ENCODE measurements at regions not wholly inside any gene's neighbourhood (a gene's known extent, or its start where the extent isn't known, plus 50 kb on each side); places are given as distances from the start of the nearest gene placed in this dataset.

GRCh38 chr9:71353720-71354119 lies 232.3 kb upstream of the TRPM3 start:
- Histone ChIP-seq H3K79me2 (ENCODE audit: insufficient read depth, low read length) (no peaks in the 10 kb centered on the region), H3K9me2 (ENCODE audit: low read depth, low read length) (no peaks in the 10 kb centered on the region)

GRCh38 chr9:71352837-71353236 lies 231.4 kb upstream of the TRPM3 start:
- Histone ChIP-seq H2AFZ (ENCODE audit: low read length) (no peak overlapping the region), H4K20me1 (ENCODE audit: insufficient read depth, low read length) (no peaks in the 10 kb centered on the region), H3F3A (ENCODE audit: insufficient read depth, low read length) (no peaks in the 10 kb centered on the region), H3K9me3 (ENCODE audit: low read length) (no peaks in the 10 kb centered on the region), H3K79me2 (ENCODE audit: insufficient read depth, low read length) (no peaks in the 10 kb centered on the region), H3K9me2 (ENCODE audit: low read depth, low read length) (no peaks in the 10 kb centered on the region), H3K4me1 (ENCODE audit: insufficient read depth, low read length, severe bottlenecking) (no peaks in the 10 kb centered on the region), H3K36me3 (ENCODE audit: insufficient read depth, low read length) (no peaks in the 10 kb centered on the region), H3K4me2 (ENCODE audit: low read length) (no peak overlapping the region), H3K9ac (ENCODE audit: low read length) (no peak overlapping the region), H3K4me3 (ENCODE audit: low read depth, low read length, poor library complexity, severe bottlenecking) (no peak overlapping the region), H3K27me3 (ENCODE audit: insufficient read depth, low read length) (no peaks in the 10 kb centered on the region), H3K27ac (ENCODE audit: low read depth, low read length, poor library complexity, severe bottlenecking) (no peak overlapping the region)
- TF ChIP-seq CTCF (IDR thresholded peaks at IDR 0.05; ENCODE audit: low read length) (no peak), EZH2 (IDR thresholded peaks at IDR 0.05; ENCODE audit: borderline replicate concordance, low read length) (no peak)

More at GRCh38 chr9:71353720-71354119, 232.3 kb upstream of the TRPM3 start:
- H3K4me2 ChIP-seq (ENCODE audit: low read length) = no peak overlapping the region
- no peak overlapping the region for H2AFZ ChIP-seq (ENCODE audit: low read length)
- TF ChIP-seq CTCF (IDR thresholded peaks at IDR 0.05; ENCODE audit: low read length) (no peak), EZH2 (IDR thresholded peaks at IDR 0.05; ENCODE audit: borderline replicate concordance, low read length) (no peak)
- no peaks in the 10 kb centered on the region for H3K27me3 ChIP-seq (ENCODE audit: insufficient read depth, low read length)
- no peaks in the 10 kb centered on the region for H3K9me3 ChIP-seq (ENCODE audit: low read length)
- no peaks in the 10 kb centered on the region for H3K4me1 ChIP-seq (ENCODE audit: insufficient read depth, low read length, severe bottlenecking)
- H3K36me3 ChIP-seq (ENCODE audit: insufficient read depth, low read length) = no peaks in the 10 kb centered on the region
- H3K27ac ChIP-seq (ENCODE audit: low read depth, low read length, poor library complexity, severe bottlenecking) = no peak overlapping the region
- no peak overlapping the region for H3K9ac ChIP-seq (ENCODE audit: low read length)
- no peaks in the 10 kb centered on the region for H3F3A ChIP-seq (ENCODE audit: insufficient read depth, low read length)
- H3K4me3 ChIP-seq (ENCODE audit: low read depth, low read length, poor library complexity, severe bottlenecking) = no peak overlapping the region
- H4K20me1 ChIP-seq (ENCODE audit: insufficient read depth, low read length) = no peaks in the 10 kb centered on the region

- no peaks in the 10 kb centered on the region for H3K36me3 ChIP-seq (ENCODE audit: insufficient read depth, low read length)
- no peak overlapping the region for H3K4me3 ChIP-seq (ENCODE audit: low read depth, low read length, poor library complexity, severe bottlenecking)
- TF ChIP-seq CTCF (IDR thresholded peaks at IDR 0.05; ENCODE audit: low read length) (no peak), EZH2 (IDR thresholded peaks at IDR 0.05; ENCODE audit: borderline replicate concordance, low read length) (no peak)
- no peaks in the 10 kb centered on the region for H3F3A ChIP-seq (ENCODE audit: insufficient read depth, low read length)
- no peak overlapping the region for H2AFZ ChIP-seq (ENCODE audit: low read length)
- no peaks in the 10 kb centered on the region for H4K20me1 ChIP-seq (ENCODE audit: insufficient read depth, low read length)
- H3K9me2 ChIP-seq (ENCODE audit: low read depth, low read length) = no peaks in the 10 kb centered on the region
- H3K9me3 ChIP-seq (ENCODE audit: low read length) = no peaks in the 10 kb centered on the region
- no peaks in the 10 kb centered on the region for H3K4me1 ChIP-seq (ENCODE audit: insufficient read depth, low read length, severe bottlenecking)
- H3K4me2 ChIP-seq (ENCODE audit: low read length) = no peak overlapping the region
- no peak overlapping the region for H3K9ac ChIP-seq (ENCODE audit: low read length)
- no peak overlapping the region for H3K27ac ChIP-seq (ENCODE audit: low read depth, low read length, poor library complexity, severe bottlenecking)
- H3K27me3 ChIP-seq (ENCODE audit: insufficient read depth, low read length) = no peaks in the 10 kb centered on the region
- no peaks in the 10 kb centered on the region for H3K79me2 ChIP-seq (ENCODE audit: insufficient read depth, low read length)
These were observed 227.8 kb upstream of the TRPM3 start for GRCh38 chr9:71349218-71349617.
